Stimulated activated CD8-positive, alpha-beta memory T cell treated with anti-CD3 and anti-CD28 coated beads, Interleukin-4, amount 100 ng/mL, for 1 hour (primary cell): ENCODE measurements at regions not wholly inside any gene's neighbourhood (a gene's known extent, or its start where the extent isn't known, plus 50 kb on each side); places are given as distances from the start of the nearest gene placed in this dataset.

Experiments
- DNase-seq, 2 donors: peaks; one replicate each; pipeline ENCODE4 v3.0.0-alpha.2; 2020; ENCODE audit warnings: low read depth in 2 of 2, low spot score in 1 of 2

- no peak for DNase-seq
Observed at GRCh38 chr1:166221316-166221715, 54.5 kb upstream of the FAM78B start.

DNA sequence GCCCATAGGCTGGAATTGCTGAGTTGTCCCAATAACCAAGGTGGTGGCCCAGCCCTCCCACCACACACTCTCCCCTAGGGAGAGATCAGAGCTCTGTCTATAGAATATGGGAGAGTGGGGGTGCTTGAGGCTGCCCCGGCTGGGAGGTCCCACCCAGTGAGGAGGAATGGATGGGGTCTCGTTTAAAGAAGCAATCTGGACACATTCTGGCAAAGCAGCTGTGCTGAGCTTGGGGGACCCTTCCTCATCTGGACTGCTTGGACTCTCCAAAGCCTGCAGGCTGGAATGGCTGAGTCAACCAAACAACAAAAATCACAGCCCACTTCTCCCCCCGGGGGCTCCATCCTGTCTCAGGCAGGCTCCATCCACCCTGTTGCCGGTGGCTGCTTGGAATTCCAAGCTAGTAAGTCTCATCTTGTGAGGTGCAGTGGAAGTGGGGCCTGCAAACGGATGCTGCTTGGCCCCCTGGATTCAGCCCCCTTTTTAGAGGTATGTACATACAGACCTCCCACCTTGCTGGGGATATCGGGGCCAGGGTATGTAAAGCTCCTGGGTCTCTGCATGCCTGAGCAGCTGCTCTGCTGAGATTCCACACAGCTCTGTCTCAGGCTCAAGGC is 67.1 kb upstream of the FAM78B start:
- DNase-seq: no peak

DNA sequence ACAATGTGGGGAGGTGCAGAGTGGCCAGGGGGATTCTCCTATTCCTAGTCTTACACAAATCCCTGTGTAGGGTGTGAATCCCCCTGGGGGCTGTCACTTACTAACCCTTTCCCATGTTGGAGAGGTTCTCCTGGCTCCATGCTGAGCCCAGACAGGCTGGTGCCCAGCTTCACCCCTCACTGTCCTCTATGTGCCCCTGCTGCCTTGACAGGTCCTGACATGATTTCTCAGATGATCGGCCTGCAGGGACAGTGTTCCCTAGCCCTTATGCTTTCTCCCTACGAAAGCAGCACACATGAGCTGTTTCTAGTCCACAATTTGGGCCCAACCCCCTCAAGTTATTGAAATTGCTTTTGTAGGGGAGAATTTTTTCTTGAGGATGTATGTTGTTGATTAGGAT is 68.9 kb upstream of the FAM78B start:
- no peak for DNase-seq

DNA sequence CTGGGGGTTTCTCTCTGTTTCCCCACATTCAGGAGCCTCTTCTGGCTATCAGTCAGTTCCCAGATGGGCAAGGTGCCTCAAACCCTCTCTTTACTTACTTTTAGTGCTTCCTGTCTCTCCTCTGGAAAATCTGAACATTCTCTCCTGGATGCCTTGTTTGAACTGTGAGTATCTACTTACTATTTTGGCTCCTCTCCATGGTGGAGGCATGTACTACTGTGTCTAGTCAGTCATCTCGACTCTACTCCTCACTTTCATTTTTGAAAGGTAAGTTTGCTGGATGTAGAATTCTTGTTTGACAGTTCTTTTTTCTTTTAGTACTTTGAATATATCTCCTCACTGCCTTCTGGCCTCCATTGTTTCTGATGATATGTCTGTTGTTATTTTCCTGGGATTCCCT is 70.9 kb upstream of the FAM78B start:
- DNase-seq: no peak

DNA sequence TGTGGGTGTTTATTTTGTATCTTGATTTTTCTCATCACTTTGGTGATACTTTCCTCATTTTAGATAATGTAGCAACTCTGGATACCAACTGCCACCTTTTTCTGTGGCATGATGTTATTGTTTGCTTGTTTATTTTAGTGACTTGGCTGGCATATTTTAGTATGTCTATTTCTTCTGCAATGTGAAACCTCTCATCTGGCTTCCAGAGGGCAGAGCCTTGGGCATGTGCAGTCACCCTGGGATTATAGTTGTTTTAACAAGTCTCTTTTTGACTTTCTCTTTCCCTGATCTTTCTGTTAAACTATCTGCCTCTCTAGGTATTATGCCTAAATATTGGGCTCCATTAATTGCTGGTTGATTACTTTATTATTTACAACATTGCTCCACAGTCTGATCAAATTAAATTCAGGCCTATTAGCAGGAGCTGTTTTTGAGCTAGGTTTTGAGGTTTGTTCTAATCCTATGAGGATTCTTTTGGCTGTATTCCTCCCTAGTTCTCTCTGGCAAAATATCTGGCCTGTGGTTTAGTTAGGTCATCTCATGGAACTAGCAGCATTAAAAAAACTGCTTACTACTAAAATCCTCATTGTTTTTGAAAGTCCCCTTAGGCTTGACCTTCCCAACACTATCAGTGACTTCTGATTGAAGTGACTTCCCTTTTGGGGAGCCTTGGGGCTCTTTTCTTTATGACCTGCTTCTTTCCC is 86.4 kb upstream of the FAM78B start:
- no peak for DNase-seq

GRCh38 chr1:166258017-166258416 is 91.2 kb upstream of the FAM78B start:
- no peak for DNase-seq

- no peak for DNase-seq
Observed at GRCh38 chr1:166261511-166261910, 94.7 kb upstream of the FAM78B start.

DNA sequence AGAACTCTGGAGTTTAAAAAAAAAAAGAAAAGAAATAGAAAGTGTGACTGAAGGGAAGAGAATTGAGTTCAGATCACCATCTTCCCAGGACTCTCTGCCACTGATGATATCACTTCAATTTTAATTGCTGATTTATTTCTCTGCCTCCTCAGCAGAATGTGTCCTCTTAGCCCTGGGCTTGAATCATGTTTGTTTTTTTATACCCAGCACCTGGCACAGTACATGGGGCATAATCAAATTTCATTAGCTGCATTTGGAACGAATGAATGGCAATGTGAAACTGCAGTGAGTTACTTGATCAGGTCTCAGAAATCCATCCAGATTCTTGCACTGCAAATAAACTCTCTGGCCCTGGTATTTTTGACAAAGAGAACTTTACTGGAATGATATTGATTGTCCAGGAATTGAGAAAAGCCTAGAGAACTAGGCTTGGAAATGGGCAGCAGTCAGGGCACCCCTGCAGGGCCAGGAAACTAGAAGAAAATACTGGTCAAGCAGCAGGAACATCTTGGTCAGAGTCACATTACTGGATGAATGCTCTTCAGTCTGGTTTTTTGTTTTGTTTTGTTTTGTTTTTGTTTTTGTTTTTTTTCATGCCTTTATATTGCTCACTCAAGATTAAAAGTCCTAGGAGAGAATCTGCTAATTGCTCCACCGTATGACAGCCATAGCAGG is 103.8 kb upstream of the FAM78B start:
- DNase-seq: no peak

- DNase-seq: no peak
Observed at GRCh38 chr1:166271151-166271538, 104.3 kb upstream of the FAM78B start.

GRCh38 chr1:166272155-166272554 is 105.4 kb upstream of the FAM78B start:
- DNase-seq: no peak

GRCh38 chr1:166272851-166273250 is 106.0 kb upstream of the FAM78B start:
- no peak for DNase-seq

DNA sequence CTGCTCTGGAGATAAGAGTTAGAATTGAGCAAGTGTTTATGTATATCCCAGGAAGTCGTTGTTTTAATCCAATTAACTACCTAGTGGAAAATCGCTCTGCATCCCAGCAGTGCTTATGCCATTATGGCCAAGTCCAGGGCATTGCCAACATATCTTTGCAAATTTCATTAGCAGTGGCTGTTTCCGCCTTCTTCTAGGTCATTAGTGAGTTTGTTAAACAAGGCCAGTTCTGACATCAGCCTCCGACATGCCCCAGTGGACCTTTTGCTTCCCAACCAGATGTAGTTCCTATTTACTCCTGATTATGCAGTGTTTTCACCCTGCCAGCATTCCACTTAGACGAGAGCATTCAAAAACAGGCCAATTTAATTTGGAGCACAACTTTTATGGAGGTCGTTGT is 106.8 kb upstream of the FAM78B start:
- DNase-seq: no peak

- no peak for DNase-seq
Observed at GRCh38 chr1:166282391-166283137, 115.8 kb upstream of the FAM78B start.

DNA sequence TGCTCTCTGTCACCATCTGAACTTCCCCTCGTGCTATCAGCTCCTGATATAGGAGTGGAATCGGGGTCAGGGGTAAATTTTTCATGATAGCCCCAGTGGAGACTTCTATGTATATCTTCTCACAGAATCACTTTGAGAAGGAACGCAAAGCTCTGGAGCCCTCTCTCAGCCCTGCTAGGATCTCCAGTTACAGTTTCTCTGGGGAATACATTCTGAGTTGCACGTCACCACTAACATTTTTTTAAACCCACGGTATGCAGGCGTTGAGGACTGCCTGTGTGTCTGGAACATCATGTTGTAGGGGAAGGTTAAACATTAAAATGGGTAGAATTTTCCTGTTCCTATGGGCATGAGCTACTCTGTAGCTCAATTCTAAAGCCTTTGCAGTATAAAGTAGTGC is 116.4 kb upstream of the FAM78B start:
- DNase-seq: no peak

GRCh38 chr1:166283600-166283999 is 116.8 kb upstream of the FAM78B start:
- no peak for DNase-seq

DNA sequence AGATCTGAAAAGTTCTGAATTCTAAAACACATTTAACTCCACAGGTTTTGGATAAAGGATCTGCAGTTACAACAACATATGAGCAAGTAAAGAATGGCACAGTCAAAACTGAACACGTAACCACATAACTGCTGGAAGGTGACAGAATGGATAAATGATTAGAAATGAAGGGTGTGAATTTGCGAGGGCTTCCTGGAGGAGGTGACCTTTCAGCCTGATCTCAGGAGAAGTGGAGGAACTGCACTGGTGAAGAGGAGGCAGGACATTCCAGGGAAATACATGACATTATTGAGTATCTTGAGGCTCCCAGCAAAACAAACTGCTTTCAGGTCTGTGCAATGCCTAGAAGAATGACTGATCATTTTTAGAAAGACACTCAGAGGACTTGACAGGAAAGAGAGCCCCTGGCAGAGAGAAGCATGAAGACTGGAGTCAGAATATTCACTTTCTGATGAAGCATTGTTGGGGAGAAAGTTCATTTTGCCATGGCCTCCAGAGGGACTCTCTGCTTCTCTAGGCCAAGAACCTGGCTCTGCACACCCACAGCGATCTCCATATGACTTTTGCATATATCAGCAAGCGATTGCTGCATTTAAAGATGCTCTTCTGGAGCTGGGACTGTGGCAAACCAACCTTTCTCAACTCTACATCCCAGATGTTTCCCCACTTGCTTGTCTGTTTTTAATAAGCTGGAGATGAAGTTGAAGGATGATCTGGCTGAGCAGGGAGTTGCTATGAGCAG is 122.7 kb upstream of the FAM78B start:
- no peak for DNase-seq

- no peak for DNase-seq
Observed at GRCh38 chr1:166295656-166296055, 128.9 kb upstream of the FAM78B start.

- no peak for DNase-seq
Observed at GRCh38 chr1:166297993-166298392, 131.2 kb upstream of the FAM78B start.

- no peak for DNase-seq
Observed at GRCh38 chr1:166300767-166301166, 134.0 kb upstream of the FAM78B start.

- DNase-seq: no peak
Observed at GRCh38 chr1:166302989-166303758, 136.4 kb upstream of the FAM78B start.
